D721Med (cell line): ENCODE measurements at regions not wholly inside any gene's neighbourhood (a gene's known extent, or its start where the extent isn't known, plus 50 kb on each side); places are given as distances from the start of the nearest gene placed in this dataset.

Source experiments
- DNase-seq: peaks from one replicate; pipeline ENCODE4 v3.0.0; 2011; ENCODE audit warnings: low spot score; ENCODE audit not compliant: insufficient read length
- FAIRE-seq: peaks from 2 replicates; lab custom pipeline; 2011; peaks lifted over from hg19 to GRCh38; lab: Jason Lieb, UNC
- CTCF ChIP-seq: IDR thresholded peaks from 2 replicates; pipeline ENCODE4 v1.5.1; 2012; ENCODE audit warnings: mild to moderate bottlenecking, control low read depth; ENCODE audit not compliant: insufficient read depth; ENCODE audit errors: missing control alignments

- DNase-seq (no peak), FAIRE-seq (no peak)
- TF ChIP-seq CTCF = no peak
These were observed 166.0 kb upstream of the LPP start for GRCh38 chr3:187987924-187988323.

DNA sequence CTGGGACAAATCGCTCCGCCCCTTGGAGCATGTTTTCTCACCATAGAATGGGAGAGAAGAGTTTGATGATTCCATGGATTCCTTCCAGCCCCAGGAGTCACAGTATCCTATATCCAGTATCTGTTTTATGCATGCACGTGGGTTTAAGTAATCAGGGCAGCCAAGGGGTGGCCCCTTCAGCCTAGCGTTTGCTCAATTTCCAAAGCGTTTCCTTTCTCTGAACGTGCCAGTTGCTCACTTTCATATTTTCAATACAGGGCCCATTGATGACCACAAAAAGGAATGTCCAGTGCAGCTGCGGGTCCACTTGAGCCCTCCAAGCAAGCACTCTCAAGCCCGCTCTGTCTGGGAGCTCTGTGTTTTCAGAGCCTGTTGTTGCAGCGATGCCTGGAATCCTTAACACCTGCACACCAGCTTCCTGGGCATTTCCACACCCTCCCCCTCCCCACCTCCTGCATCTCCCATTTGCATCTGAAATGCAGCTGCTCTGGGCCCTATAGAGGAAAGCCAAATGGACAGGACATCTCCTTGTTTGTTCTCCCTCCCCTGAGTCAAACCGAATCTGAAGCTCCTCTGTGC is 164.3 kb upstream of the LPP start:
- no peak for TF ChIP-seq CTCF
- DNase-seq (no peak), FAIRE-seq (no peak)

- FAIRE-seq = no peak
- DNase-seq = no peak
- no peak for TF ChIP-seq CTCF
These were observed 161.3 kb upstream of the LPP start for GRCh38 chr3:187992609-187993008.

- FAIRE-seq (no peak), DNase-seq (no peak)
- no peak for TF ChIP-seq CTCF
These were observed 159.5 kb upstream of the LPP start for GRCh38 chr3:187994221-187995042.

DNA sequence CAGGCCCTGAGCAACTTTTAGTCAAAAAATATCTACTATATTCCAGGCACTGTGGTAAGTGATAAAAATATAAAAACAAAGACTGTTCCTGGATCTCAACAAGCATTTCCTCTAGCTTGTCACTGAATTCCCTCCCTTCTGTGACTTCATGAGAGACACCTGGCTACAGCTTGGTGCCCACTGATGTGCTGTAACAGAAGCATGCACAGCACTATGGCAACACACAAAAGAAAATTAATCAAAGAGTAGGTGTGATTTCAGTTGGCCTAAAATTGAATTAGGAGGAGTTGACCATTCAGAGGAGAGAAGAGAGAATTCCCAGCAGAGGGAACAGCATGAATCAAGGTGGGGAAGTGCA is 158.9 kb upstream of the LPP start:
- no peak for FAIRE-seq
- no peak for TF ChIP-seq CTCF
- DNase-seq = no peak

- TF ChIP-seq CTCF = no peak
- no peak for DNase-seq
- FAIRE-seq = no peak
These were observed 158.3 kb upstream of the LPP start for GRCh38 chr3:187995667-187996066.

DNA sequence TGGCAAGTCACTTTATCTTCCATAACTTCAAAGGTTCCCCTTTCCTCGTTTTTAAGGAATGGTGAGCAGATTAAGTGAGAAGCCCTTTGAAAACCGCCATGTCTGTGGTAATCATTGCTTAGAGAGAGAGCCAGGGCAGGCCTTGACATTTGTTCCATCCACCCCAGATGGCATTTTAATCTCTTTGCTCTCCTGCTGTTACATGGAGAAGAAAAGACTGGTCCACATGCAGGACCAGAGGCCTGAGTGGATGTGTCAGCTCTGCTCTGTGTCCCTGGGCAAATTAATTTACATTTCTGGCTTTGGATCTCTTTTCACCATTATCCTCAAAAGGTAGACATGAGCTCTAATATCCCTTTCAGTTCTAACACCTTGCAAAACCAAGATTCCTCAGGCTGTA is 157.3 kb upstream of the LPP start:
- FAIRE-seq = no peak
- no peak for DNase-seq
- no peak for TF ChIP-seq CTCF
